ENCODE measurements at regions not wholly inside any gene's neighbourhood (a gene's known extent, or its start where the extent isn't known, plus 50 kb on each side); places are given as distances from the start of the nearest gene placed in this dataset.
"Not testable (repeated sequence)": the region's sequence is repeated elsewhere in the genome, so short reads cannot be mapped to it uniquely, and the experiment has no call there.

DNA sequence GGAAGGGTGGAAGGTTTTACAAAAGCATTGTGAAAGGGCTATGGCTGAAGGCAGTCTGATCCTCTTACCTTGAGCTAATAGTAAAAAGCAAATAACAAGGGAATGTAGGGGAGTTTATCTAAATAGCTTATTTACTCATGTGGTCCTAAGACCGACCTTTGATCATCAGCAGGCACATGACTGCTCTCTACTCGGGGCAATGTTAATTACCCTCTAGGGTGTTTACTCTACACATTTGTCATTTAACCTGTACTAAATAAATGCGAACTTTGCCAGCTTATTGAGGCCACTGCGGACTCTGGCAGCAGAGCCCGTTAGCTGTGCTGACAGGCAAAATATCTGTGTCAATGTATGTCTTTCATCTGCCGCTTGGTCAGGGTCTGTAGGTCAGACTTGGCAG lies 768.3 kb upstream of the ATXN7L3B start:
- no peak for DNase-seq

DNA sequence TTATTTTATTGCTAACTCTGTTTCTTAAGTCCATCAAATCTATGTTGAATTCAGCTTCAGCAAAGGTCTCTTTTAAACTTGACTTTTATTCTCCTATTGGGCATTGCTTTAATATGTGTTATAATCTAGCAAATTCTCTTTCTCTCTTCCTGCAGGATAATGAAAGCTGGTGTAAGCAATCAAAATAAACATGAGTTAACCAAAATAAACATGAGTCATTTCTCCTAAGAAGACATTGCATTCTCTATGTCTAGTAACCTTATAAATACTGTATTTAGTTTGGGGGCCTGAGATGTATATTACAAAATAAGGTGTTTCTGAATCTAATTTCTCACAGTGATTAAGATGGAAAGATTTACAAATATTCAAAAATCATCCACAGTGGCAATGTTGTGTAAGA lies 739.1 kb upstream of the ATXN7L3B start:
- no peak for DNase-seq

- DNase-seq = no peak
Observed at GRCh38 chr12:73815072-73815645, 722.5 kb upstream of the ATXN7L3B start.

GRCh38 chr12:73817161-73817560 lies 720.5 kb upstream of the ATXN7L3B start:
- no peak for DNase-seq

DNA sequence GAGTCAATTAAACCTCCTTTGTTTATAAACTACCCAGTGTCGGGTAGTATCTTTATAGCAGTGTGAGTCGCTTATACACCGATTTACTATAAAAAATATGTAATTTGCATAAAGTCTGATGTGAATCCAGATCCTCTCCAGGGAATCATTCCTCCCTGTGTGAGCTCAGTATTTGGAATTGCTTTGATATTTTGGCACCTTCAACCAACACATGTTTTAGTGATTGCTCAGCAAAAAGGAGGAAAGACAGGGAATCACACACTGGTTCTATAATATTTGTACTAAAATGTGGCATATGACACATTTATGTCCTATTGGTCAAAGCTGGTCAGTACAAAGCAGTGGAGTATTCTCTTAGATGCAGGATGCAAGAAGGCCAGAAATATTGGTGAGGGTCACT lies 703.9 kb upstream of the ATXN7L3B start:
- DNase-seq = no peak

- DNase-seq = no peak
Observed at GRCh38 chr12:73841963-73842362, 695.7 kb upstream of the ATXN7L3B start.

GRCh38 chr12:73863546-73863945 lies 674.1 kb upstream of the ATXN7L3B start:
- DNase-seq = no peak

DNA sequence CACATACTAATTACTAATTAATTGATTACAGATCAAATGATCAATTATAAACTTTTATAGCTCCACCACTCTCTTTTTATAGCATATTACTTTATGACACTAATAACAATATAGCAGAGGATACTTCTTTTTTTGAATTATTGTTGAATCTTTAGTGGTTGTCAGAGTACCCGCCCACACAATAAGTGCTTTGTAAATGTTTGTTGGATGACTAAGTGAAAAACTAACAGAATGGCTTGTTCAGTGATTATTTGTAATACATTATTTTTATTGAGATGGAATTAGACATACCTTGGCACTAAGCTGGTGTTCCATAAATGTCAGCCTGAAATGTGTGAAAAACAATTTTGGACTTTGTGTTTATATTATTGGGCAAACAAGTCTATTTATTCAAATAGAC lies 670.5 kb upstream of the ATXN7L3B start:
- DNase-seq = no peak

GRCh38 chr12:73877291-73877690 lies 660.3 kb upstream of the ATXN7L3B start:
- not testable (repeated sequence) for DNase-seq

DNA sequence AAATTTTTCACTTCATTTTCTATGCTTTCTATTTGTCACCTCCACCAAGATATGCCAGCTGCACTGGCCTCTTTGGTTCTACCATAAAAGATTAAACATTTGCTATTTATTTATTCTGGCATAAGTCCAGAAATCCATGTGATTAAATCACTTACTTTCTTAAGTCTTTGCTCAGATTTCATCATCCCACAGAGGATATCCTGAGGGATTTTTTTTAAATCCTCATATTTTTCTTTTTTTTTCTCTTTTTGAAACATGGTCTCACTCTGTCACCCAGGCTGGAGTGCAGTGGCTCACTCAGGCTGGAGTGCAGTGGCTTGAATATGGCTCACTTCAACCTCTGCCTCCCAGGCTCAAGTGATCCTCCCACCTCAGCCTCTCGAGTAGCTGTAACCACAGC lies 645.4 kb upstream of the ATXN7L3B start:
- no peak for DNase-seq

DNA sequence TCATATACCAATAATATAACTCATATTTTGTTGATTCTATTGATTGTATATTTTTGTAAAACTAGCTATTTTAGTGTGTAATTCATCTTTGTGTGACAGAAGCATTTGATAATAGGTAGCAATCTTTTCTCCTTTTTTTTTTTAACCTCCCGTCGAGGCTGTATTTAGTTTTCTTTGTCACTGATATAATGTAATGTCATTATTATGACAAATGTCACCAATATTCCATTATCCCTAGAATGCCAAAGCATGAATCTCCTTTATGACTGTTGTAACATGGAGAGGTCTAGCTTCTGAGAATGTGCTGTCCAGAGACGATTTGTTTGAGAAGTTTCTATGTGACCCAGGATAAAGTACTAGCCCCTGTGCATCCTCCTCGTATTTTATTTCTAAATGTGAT lies 639.0 kb upstream of the ATXN7L3B start:
- DNase-seq = no peak

DNA sequence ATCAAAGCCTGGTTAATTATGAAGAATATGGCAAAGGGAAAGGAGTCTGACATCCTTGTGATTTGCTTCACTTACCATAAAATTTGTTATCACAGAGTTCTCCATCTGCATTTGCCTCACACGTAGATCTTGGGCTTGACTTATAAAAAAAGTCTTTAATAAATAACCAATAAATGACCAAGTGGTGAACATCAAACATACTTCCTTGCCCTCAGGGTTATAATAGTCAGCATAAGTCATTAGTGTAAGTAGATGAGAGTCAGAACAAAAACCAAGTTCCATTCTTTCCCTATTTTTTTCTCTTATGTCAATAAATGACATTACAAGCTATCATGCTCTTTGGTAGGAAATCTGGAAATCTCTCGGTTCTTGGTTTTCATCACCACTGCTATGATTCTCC lies 635.4 kb upstream of the ATXN7L3B start:
- DNase-seq = no peak

DNA sequence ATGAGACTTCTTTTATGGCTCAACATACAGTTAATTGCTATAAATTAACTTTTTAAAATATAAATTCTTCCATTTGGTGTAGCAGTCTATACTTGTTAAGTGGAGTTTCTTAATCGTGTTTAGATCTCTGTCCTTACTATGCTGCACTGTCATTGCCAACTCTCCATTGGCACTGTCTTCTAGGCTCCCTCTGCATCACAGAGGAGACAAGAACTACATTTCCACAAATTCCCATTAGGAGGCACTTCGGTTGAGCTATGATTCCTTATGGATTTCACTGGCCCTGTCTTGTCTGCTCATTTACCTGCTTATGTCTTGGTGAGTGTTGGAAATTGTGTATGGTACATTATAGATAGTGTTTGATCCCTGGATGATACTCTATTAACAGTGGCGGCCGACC lies 630.9 kb upstream of the ATXN7L3B start:
- DNase-seq = no peak

GRCh38 chr12:73935817-73936216 lies 601.8 kb upstream of the ATXN7L3B start:
- no peak for DNase-seq

DNA sequence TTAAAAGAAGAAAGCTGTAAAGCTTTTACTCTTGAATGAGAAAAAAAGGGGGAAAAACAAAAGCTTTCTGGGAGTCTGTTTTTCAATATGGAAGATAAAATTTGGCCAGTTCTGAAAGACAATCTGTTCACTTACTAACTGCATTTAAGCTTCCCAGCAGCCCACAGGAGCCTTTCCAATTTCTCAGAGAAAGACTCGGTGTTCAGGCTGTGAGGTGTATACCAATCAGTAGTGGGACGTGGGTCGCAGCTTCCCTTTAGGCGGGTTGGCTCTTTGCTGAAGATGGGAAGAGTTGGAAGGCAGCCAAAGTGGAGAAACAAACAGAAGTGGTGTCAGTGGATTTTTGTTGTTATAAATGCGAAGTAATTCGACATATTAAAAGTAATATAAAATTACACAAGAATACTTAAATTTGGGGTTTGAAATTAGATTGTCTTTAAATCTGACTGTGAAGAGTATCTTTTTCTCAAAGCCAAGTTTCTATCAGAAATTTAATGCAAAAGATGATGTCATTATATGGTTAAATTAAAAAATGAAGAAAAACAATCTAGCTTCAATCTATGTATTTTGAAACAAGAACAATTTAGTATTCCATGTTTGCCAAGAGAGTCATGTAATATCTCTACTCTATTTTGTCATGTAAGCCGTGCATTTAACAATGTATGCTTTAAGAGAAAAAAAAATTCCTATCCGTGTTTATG lies 590.2 kb upstream of the ATXN7L3B start:
- DNase-seq = no peak

- no peak for DNase-seq
Observed at GRCh38 chr12:73950507-73950906, 587.1 kb upstream of the ATXN7L3B start.

DNA sequence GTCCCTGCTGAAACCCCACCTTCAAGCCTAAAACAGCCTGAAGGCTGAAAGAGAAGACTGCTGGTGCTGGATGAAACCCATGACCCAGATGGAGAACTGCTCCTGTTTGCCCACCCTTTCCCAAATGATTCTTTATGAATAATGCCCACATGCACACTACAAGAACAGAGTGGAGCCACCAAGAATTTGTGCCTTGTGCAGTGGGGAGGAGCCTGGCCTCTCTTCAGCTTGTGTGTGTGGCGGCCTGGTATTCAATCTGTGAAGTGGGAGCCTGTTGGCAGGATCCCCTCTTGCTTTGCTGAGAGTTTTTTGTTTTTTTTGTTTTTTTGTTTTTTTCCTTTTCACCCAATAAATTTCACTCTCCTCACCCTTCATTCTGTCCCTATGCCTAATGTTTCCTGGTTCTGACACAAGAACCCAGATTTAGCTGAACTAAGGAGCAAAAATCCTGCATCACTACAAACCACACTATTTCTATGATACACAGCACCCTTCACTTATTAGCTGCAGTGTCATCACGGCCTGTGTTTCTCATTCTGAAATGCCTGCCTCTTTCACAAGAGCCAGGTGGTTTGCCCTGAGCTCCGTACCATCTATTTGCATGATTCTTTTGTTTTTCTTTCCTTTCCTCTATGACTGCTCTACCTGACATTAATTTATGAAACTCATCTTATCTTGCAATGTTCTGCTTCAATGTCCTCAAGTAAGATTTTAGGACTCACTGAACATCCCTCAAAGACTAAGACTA lies 585.5 kb upstream of the ATXN7L3B start:
- no peak for DNase-seq

DNA sequence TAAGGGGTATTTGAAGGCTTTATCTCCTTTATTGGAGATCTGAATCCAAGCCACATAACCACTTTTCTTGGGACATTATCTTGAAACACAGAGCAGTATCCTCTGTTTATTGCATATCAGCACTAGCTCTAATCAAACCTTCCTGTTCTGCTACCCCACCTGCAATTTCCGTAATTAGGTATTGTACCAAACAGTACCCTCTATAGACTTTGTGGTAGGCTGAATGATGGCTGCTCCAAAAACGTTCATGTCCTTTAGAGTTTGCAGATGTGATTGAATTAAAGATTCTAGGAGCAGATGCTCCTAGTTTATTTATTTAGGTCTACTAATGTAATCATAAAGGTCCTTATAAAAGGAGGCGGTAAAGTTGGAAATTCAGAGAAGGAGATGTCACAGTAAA lies 573.0 kb upstream of the ATXN7L3B start:
- DNase-seq = no peak

DNA sequence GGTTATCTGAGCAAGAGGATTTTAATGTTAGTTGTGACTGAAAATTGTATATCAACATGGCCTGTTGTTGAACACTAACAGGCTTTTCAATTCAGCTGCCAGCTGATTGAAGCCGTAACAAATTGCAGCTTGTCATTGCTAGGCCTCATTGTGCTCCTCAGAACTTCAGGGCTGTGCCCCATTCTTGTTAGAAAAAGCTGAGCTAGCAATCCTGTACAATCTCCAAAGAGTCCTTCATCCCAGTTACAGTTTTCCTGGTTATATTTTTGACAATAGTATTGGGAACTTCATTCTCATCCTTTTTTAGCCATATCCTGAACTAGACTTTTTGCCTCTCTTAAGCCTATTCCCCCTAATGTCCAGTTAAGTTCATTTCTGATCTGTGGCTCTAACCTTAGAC lies 564.1 kb upstream of the ATXN7L3B start:
- no peak for DNase-seq

DNA sequence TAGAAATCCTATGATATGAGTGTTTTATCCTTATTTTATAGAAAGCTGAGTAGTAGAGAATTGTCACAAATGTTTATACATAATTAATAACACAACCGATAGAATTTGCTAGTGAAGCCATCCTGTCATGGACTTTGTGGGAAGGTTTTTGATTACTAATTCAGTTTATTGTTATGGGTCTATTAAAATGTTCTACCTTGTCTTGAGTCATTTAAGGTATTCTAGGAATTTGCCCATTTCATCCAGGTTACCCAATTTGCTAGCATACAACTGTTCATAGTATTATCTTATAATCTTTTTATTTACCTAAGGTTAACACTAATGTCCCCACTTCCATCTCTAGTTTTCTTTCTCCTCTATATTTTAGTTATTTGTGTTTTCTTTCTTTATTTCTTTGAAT lies 553.1 kb upstream of the ATXN7L3B start:
- no peak for DNase-seq

- no peak for DNase-seq
Observed at GRCh38 chr12:73991138-73991537, 546.5 kb upstream of the ATXN7L3B start.

GRCh38 chr12:73998894-73999293 lies 538.7 kb upstream of the ATXN7L3B start:
- no peak for DNase-seq

GRCh38 chr12:74015118-74015517 lies 522.5 kb upstream of the ATXN7L3B start:
- no peak for DNase-seq

DNA sequence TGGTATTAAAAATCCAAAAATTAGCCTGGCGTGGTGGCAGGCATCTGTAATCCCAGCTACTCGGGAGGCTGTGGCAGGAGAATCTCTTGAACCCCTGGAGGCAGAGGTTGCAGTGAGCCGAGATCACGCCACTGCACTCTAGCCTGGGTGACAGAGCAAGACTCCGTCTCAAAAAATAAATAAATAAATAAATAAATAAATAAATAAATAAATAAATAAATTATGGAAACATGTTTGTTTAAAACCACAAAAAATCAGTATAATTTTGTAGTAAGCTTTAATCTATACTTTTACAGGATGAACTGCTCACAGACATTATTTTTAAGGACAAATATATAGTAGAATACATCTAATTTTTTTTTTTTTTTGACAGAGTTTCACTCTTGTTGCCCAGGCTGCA lies 521.3 kb upstream of the ATXN7L3B start:
- not testable (repeated sequence) for DNase-seq

All from NCI-H226 (cell line).